H9 (cell line): ENCODE measurements at regions not wholly inside any gene's neighbourhood (a gene's known extent, or its start where the extent isn't known, plus 50 kb on each side); places are given as distances from the start of the nearest gene placed in this dataset.

Experiments
- DNase-seq: peaks from one replicate; pipeline ENCODE4 v3.0.0-alpha.2; 2017
- H2AFZ ChIP-seq: one replicate; pipeline ENCODE4 v1.6.1; 2013; ENCODE audit warnings: mild to moderate bottlenecking, low read length, control low read depth, moderate library complexity
- H2AK5ac ChIP-seq: 2 replicates; pipeline ENCODE4 v1.6.1; 2013; ENCODE audit warnings: low read length, control low read depth, mixed read lengths; ENCODE audit not compliant: insufficient read length
- H2BK120ac ChIP-seq: one replicate; pipeline ENCODE4 v1.6.1; 2013; ENCODE audit warnings: low read depth, mild to moderate bottlenecking, low read length, control low read depth, inconsistent platforms; ENCODE audit not compliant: poor library complexity, severe bottlenecking
- H2BK12ac ChIP-seq: 2 replicates; pipeline ENCODE4 v1.6.1; 2013; ENCODE audit warnings: low read length, control low read depth, mixed read lengths, low read depth; ENCODE audit not compliant: insufficient read length
- H2BK15ac ChIP-seq: 2 replicates; pipeline ENCODE4 v1.6.1; 2013; ENCODE audit warnings: low read depth, low read length, control low read depth
- H2BK20ac ChIP-seq: one replicate; pipeline ENCODE4 v1.6.1; 2013; ENCODE audit warnings: low read depth, mild to moderate bottlenecking, low read length, control low read depth, inconsistent platforms; ENCODE audit not compliant: poor library complexity, severe bottlenecking
- H2BK5ac ChIP-seq: 2 replicates; pipeline ENCODE4 v1.6.1; 2013; ENCODE audit warnings: low read length, control low read depth, mixed read lengths; ENCODE audit not compliant: insufficient read length
- H3K14ac ChIP-seq: 2 replicates; pipeline ENCODE4 v1.6.1; 2013; ENCODE audit warnings: low read length, control low read depth; ENCODE audit not compliant: insufficient read depth
- H3K18ac ChIP-seq: 2 replicates; pipeline ENCODE4 v1.6.1; 2013; ENCODE audit warnings: low read depth, mild to moderate bottlenecking, mixed read lengths, low read length, control low read depth; ENCODE audit not compliant: insufficient read length
- H3K23ac ChIP-seq: 2 replicates; pipeline ENCODE4 v1.6.1; 2013; ENCODE audit warnings: low read length, control low read depth, mixed read lengths, low read depth; ENCODE audit not compliant: insufficient read length
- H3K23me2 ChIP-seq: 2 replicates; pipeline ENCODE4 v1.6.1; 2013; ENCODE audit warnings: low read depth, mild to moderate bottlenecking, mixed read lengths, low read length, control low read depth; ENCODE audit not compliant: insufficient read length, poor library complexity, severe bottlenecking
- H3K27ac ChIP-seq: 2 replicates; pipeline ENCODE4 v1.5.1; 2013; ENCODE audit warnings: low read length, control low read depth, mixed read lengths, low read depth; ENCODE audit not compliant: insufficient read length
- H3K27me3 ChIP-seq: 2 replicates; pipeline ENCODE4 v1.6.1; 2013; ENCODE audit warnings: low read length, control low read depth, inconsistent platforms; ENCODE audit not compliant: insufficient read depth
- H3K4ac ChIP-seq: 2 replicates; pipeline ENCODE4 v1.6.1; 2013; ENCODE audit warnings: low read depth, mild to moderate bottlenecking, control low read depth, inconsistent platforms, low read length, moderate library complexity
- H3K4me1 ChIP-seq: 2 replicates; pipeline ENCODE4 v1.6.1; 2013; ENCODE audit warnings: low read length, control low read depth, inconsistent platforms; ENCODE audit not compliant: insufficient read depth
- H3K4me2 ChIP-seq: 2 replicates; pipeline ENCODE4 v1.6.1; 2013; ENCODE audit warnings: low read length, control low read depth, mixed read lengths; ENCODE audit not compliant: insufficient read length, insufficient read depth
- H3K56ac ChIP-seq: 2 replicates; pipeline ENCODE4 v1.6.1; 2013; ENCODE audit warnings: low read depth, mild to moderate bottlenecking, mixed read lengths, low read length, control low read depth; ENCODE audit not compliant: insufficient read length
- H3K79me1 ChIP-seq: 2 replicates; pipeline ENCODE4 v1.6.1; 2013; ENCODE audit warnings: low read depth, mild to moderate bottlenecking, moderate library complexity, low read length, control low read depth, inconsistent platforms; ENCODE audit not compliant: insufficient read depth, poor library complexity, severe bottlenecking
- H3K79me2 ChIP-seq: 2 replicates; pipeline ENCODE4 v1.6.1; 2013; ENCODE audit warnings: low read length, control low read depth, inconsistent platforms; ENCODE audit not compliant: insufficient read depth
- H3K9ac ChIP-seq: 2 replicates; pipeline ENCODE4 v1.6.1; 2013; ENCODE audit warnings: low read length, control low read depth, mixed read lengths; ENCODE audit not compliant: insufficient read length; ENCODE audit errors: extremely low read depth
- H3K9me3 ChIP-seq: one replicate; pipeline ENCODE4 v1.6.1; 2013; ENCODE audit warnings: low read depth, low read length, inconsistent platforms; ENCODE audit not compliant: control insufficient read depth
- H3T11ph ChIP-seq: one replicate; pipeline ENCODE4 v1.6.1; 2013; ENCODE audit warnings: mild to moderate bottlenecking, low read length, control low read depth, inconsistent platforms
- H4K20me1 ChIP-seq: one replicate; pipeline ENCODE4 v1.6.1; 2013; ENCODE audit not compliant: control insufficient read depth, insufficient read length, insufficient read depth
- H4K5ac ChIP-seq: 2 replicates; pipeline ENCODE4 v1.6.1; 2013; ENCODE audit warnings: low read depth, mild to moderate bottlenecking, mixed read lengths, low read length, control low read depth; ENCODE audit not compliant: insufficient read length
- H4K8ac ChIP-seq: replicated peaks from 2 replicates; pipeline ENCODE4 v1.6.1; 2013; ENCODE audit warnings: low read length, control low read depth, mixed read lengths, low read depth; ENCODE audit not compliant: insufficient read length
- H4K91ac ChIP-seq: 2 replicates; pipeline ENCODE4 v1.6.1; 2013; ENCODE audit warnings: low read depth, mild to moderate bottlenecking, moderate library complexity, mixed read lengths, low read length, control low read depth; ENCODE audit not compliant: insufficient read length
- H3K27ac Mint-ChIP-seq, 3 experiments: 2 replicates in 2 of 3; 3 replicates in 1 of 3; pipeline ENCODE4 v1.8.0; 2020 to 2021; ENCODE audit warnings: mixed read lengths in 3 of 3, mild to moderate bottlenecking in 1 of 3, moderate library complexity in 1 of 3
- H3K27me3 Mint-ChIP-seq: 2 replicates; pipeline ENCODE4 v1.8.0; 2021; ENCODE audit warnings: low read depth, mild to moderate bottlenecking, moderate library complexity, mixed read lengths
- H3K36me3 Mint-ChIP-seq, 3 experiments: 2 replicates in 2 of 3; 3 replicates in 1 of 3; pipeline ENCODE4 v1.8.0; 2020 to 2021; ENCODE audit warnings: low read depth in 3 of 3, mixed read lengths in 3 of 3; ENCODE audit not compliant: insufficient read depth in 1 of 3
- H3K4me1 Mint-ChIP-seq, 2 experiments: 2 replicates each; pipeline ENCODE4 v1.8.0; 2020; ENCODE audit warnings: mixed read lengths in 2 of 2
- H3K4me3 Mint-ChIP-seq, 2 experiments: 2 replicates in 1 of 2; 3 replicates in 1 of 2; pipeline ENCODE4 v1.8.0; 2020 to 2021; ENCODE audit warnings: mild to moderate bottlenecking in 2 of 2, mixed read lengths in 2 of 2, moderate library complexity in 1 of 2
- H3K9me3 Mint-ChIP-seq, 2 experiments: 2 replicates in 1 of 2; 3 replicates in 1 of 2; pipeline ENCODE4 v1.8.0; 2020; ENCODE audit warnings: mild to moderate bottlenecking in 2 of 2, mixed read lengths in 2 of 2, moderate library complexity in 1 of 2
- WGBS: extraction: QIAGEN DNeasy Blood & Tissue Kit; methylation state at CpG from one replicate; pipeline ENCODE4 v1.1.7; 2013; ENCODE audit warnings: missing lambda C conversion rate, low lambda C conversion rate, mixed read lengths; ENCODE audit not compliant: insufficient read length; ENCODE audit errors: extremely low coverage; 5-methylcytosine and 5-hydroxymethylcytosine counted together
- TF ChIP-seq, protein P1 (sequence below): fragments of 200-600 bp; sonication (generic); conservative IDR thresholded peaks from 3 replicates; pipeline ENCODE4 v1.8.0; 2021; ENCODE audit warnings: antibody characterized with exemption, mild to moderate bottlenecking

DNA sequence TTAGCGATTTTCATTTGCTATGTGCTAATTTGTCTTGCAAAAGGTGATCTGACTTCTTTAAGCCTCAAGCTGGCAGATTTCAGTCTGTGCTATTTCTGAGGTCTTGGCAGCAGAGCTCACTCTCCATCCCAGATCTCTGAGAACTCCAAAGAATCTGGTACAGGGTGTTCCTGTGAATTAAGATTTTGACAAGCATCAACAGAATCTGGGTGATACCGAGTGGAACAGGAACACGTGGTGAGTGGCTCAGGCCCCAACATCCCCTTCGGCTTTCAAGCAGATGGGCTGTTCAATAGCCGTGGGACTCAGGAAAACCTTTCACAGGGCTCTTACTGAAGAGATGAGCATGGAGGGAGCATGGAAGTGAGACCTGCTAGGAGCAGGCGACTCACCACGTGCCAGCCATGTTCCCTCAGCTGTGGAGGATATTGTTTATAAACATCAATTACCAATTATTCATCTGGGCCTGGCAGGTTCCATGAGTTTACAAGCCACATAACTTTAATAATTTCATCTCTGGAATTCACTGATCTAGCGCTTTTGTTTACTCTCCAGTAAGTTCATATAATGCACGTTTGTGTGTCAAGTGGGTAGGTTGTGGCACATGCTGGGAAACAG, 103.4 kb upstream of the SELENOK start:
- H3K4me1 Mint-ChIP-seq, result peaks cover 5% of the 10 kb centered on the region in 2 experiments; a peak in 2 of 4 replicates
- no peak overlapping the region for H3K4me3 Mint-ChIP-seq
- Histone ChIP-seq H3K18ac (no peak overlapping the region), H3K56ac (no peak overlapping the region), H3K23ac (no peak overlapping the region), H4K8ac (no peak overlapping the region), H3T11ph (no peak overlapping the region), H2BK5ac (no peak overlapping the region), H3K27me3 (no peaks in the 10 kb centered on the region), H2AK5ac (no peak overlapping the region), H4K91ac (no peak overlapping the region), H3K23me2 (no peaks in the 10 kb centered on the region), H3K9ac (no peak overlapping the region), H3K79me2 (no peaks in the 10 kb centered on the region), H2BK15ac (no peak overlapping the region), H3K4me1 (no peaks in the 10 kb centered on the region), H2BK12ac (no peak overlapping the region), H2BK20ac (no peak overlapping the region), H4K20me1 (no peaks in the 10 kb centered on the region), H4K5ac (no peak overlapping the region), H3K79me1 (no peaks in the 10 kb centered on the region), H2BK120ac (no peak overlapping the region), H2AFZ (no peak overlapping the region), H3K9me3 (no peaks in the 10 kb centered on the region), H3K4me2 (no peak overlapping the region), H3K27ac (no peak overlapping the region), H3K4ac (no peak overlapping the region), H3K14ac (no peak overlapping the region)
- no peaks in the 10 kb centered on the region for H3K27me3 Mint-ChIP-seq
- WGBS, result no CpG with 5 or more reads among the region's 9 CpGs
- TF ChIP-seq, protein P1, sequence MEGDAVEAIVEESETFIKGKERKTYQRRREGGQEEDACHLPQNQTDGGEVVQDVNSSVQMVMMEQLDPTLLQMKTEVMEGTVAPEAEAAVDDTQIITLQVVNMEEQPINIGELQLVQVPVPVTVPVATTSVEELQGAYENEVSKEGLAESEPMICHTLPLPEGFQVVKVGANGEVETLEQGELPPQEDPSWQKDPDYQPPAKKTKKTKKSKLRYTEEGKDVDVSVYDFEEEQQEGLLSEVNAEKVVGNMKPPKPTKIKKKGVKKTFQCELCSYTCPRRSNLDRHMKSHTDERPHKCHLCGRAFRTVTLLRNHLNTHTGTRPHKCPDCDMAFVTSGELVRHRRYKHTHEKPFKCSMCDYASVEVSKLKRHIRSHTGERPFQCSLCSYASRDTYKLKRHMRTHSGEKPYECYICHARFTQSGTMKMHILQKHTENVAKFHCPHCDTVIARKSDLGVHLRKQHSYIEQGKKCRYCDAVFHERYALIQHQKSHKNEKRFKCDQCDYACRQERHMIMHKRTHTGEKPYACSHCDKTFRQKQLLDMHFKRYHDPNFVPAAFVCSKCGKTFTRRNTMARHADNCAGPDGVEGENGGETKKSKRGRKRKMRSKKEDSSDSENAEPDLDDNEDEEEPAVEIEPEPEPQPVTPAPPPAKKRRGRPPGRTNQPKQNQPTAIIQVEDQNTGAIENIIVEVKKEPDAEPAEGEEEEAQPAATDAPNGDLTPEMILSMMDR, result no peak
- no peak overlapping the region for H3K27ac Mint-ChIP-seq
- H3K9me3 Mint-ChIP-seq, result no peaks in the 10 kb centered on the region
- DNase-seq, result no peak
- no peaks in the 10 kb centered on the region for H3K36me3 Mint-ChIP-seq
